ENCODE measurements at regions not wholly inside any gene's neighbourhood (a gene's known extent, or its start where the extent isn't known, plus 50 kb on each side); places are given as distances from the start of the nearest gene placed in this dataset.
"Not testable (repeated sequence)": the region's sequence is repeated elsewhere in the genome, so short reads cannot be mapped to it uniquely, and the experiment has no call there.

DNA sequence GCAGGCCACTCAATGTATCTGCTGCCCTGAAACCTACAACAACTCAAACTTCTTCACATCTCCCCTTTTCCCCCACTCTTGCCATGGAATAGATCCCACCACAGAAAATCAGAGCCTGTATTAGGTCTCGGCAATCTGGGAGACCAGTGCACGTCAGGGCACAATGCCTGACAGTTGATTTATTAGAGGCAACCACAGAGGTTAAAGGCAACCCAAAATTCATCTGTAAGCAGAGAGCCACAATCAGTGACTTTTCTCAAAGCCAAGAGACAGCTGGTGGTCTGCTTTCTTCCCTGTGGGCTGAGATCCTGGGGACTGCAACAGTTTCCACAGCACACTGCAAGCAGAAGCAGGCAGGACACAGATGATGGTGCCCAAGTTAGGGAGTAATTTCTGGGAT, 169.0 kb upstream of the NTF3 start:
- Mint-ChIP-seq H3K27ac (no peak overlapping the region), H3K4me1 (no peaks in the 10 kb centered on the region), H3K9me3 (no peaks in the 10 kb centered on the region), H3K4me3 (no peak overlapping the region), H3K27me3 (no peaks in the 10 kb centered on the region), H3K36me3 (no peaks in the 10 kb centered on the region)
- CTCF ChIA-PET, result no interaction called here
- no peak for DNase-seq

DNA sequence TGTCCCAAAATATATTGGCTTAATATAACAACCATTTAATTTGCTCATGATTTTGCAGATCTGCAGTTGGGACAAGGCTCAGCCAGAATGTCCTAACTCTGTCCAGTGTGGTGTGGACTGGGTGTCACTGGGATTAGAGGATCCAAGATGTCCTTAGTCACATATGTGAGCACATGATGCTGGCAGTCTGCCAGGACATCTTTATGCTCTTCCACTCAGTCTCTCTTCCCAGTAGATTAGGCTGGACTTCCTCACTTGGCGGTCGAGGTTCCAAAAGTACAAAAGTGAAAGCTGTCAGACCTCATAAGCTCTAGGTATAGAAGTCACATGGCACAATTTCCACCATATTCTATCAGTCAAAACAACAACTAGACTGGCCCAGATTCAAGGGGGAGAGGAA, 167.9 kb upstream of the NTF3 start:
- no peaks in the 10 kb centered on the region for H3K36me3 Mint-ChIP-seq
- no peak overlapping the region for H3K4me3 Mint-ChIP-seq
- no peak for DNase-seq
- H3K27ac Mint-ChIP-seq, result no peak overlapping the region
- H3K27me3 Mint-ChIP-seq, result no peaks in the 10 kb centered on the region
- CTCF ChIA-PET, result no interaction called here
- no peaks in the 10 kb centered on the region for H3K4me1 Mint-ChIP-seq
- no peaks in the 10 kb centered on the region for H3K9me3 Mint-ChIP-seq

DNA sequence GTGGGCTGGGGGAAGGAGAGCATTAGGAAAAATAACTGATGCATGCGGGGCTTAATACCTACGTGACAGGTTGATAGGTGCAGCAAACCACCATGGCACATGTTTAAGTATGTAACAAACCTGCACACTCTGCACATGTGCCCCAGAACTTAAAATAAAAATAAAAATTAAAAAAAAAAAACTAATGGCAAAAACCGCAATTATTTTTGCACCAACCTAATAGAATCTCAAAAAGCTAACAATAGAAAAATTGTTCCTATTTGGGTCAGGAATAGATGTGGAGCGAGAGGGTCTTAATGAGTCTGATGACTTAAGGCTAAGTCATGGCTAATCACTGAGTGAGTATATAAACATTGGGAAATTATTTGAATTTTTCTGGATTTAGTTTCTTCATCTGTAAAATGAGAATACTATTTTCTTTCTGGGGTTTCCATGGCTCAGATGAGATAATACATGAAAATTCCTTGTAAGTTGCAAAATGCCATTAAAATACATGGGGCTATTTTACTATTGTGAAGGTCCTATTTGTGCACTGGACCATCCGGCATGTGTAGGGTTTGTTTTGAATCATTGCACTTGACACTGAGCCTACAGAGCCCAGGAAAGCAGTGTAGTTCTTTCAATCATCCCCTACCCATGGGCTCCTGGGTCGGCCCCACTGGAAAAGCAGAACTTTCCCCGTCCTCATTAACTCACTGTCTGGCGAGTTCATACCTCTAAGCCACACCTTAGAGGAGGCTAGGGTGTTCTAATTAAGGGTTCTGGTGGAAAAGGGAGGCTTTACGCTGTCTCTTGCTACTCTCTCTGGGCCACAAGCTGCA, 164.1 kb upstream of the NTF3 start:
- Mint-ChIP-seq H3K9me3 (no peaks in the 10 kb centered on the region), H3K36me3 (no peaks in the 10 kb centered on the region), H3K4me3 (no peak overlapping the region), H3K27ac (no peak overlapping the region), H3K4me1 (no peaks in the 10 kb centered on the region), H3K27me3 (no peaks in the 10 kb centered on the region)
- CTCF ChIA-PET, result no interaction called here
- no peak for DNase-seq

GRCh38 chr12:5268424-5269210, 163.3 kb upstream of the NTF3 start:
- DNase-seq, result no peak
- Mint-ChIP-seq H3K27me3 (no peaks in the 10 kb centered on the region), H3K9me3 (no peaks in the 10 kb centered on the region), H3K36me3 (no peaks in the 10 kb centered on the region), H3K27ac (no peak overlapping the region), H3K4me3 (no peak overlapping the region), H3K4me1 (no peaks in the 10 kb centered on the region)
- CTCF ChIA-PET, result no interaction called here

- Mint-ChIP-seq H3K4me3 (no peak overlapping the region), H3K9me3 (no peaks in the 10 kb centered on the region), H3K36me3 (no peaks in the 10 kb centered on the region), H3K27me3 (no peaks in the 10 kb centered on the region), H3K4me1 (no peaks in the 10 kb centered on the region), H3K27ac (no peak overlapping the region)
- no peak for DNase-seq
- CTCF ChIA-PET, result no interaction called here
These were observed 162.1 kb upstream of the NTF3 start for GRCh38 chr12:5269846-5270245.

DNA sequence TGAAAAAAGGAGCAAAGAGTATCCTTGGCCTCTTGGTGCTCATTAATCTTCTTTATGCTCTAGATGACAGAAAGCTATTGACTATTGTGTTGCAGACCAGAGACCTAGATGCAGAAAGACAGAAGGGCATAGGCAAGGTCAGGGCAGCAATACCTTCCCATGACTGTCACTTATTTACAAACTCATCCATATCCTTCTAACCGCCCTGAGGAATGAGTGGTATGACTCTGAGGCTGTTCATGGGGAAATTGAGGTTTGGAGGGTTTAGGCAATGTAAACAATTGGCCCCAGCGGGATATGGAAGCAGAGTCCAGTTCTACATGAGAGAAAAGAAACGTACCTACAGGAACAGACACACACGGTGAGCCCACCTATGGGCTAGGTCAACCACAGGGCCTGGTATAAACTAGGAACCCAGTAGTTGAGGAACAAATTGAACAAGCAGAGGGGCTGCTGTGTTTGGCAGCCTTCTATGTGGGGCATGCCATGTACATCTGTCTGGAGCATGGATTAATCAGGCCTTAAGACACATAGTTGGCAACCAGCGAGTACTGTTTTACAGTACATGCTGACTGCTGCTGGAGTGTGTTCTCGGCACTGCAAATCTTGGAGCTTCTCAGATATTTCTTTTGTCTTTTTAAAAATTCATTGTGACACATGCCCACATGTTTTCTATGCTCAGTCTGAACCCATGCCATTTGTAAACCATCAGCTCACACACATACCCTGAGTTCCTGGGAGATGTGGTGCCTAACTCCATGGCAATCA, 159.7 kb upstream of the NTF3 start:
- Mint-ChIP-seq H3K27ac (no peak overlapping the region), H3K27me3 (no peaks in the 10 kb centered on the region), H3K4me3 (no peak overlapping the region), H3K4me1 (no peaks in the 10 kb centered on the region), H3K9me3 (no peaks in the 10 kb centered on the region), H3K36me3 (no peaks in the 10 kb centered on the region)
- DNase-seq, result no peak
- CTCF ChIA-PET, result no interaction called here

GRCh38 chr12:5273709-5274108, 158.2 kb upstream of the NTF3 start:
- no peaks in the 10 kb centered on the region for H3K4me1 Mint-ChIP-seq
- H3K27ac Mint-ChIP-seq, result no peak overlapping the region
- no peak for DNase-seq
- H3K9me3 Mint-ChIP-seq, result no peaks in the 10 kb centered on the region
- CTCF ChIA-PET, result no interaction called here
- H3K4me3 Mint-ChIP-seq, result no peak overlapping the region
- no peaks in the 10 kb centered on the region for H3K36me3 Mint-ChIP-seq
- H3K27me3 Mint-ChIP-seq, result no peaks in the 10 kb centered on the region

DNA sequence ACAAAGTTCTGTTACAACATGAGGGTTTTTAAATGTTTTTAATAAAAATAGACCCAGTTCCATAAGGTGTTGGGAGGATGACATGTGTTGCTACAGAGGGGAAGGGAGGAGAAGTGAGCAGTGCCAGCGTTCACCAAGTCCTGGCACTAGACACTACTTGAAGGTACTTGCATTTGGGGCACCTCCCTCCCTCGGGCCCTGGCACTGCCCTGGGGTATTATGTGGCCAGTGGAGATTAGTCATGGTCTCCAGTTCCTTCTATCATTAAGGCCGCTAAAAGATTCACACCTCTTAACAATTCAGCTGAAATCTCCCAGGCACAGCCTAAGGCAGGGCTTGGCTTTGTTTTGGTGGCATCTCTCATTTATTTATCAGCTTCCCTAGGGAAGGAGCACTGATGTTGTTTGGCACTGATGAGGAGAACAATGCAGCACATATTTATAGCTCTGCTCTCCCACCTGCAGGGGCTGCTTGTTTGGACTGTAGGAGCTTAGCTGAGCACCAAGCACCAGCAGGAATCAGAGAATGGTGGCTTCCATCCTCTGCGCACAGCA, 155.5 kb upstream of the NTF3 start:
- DNase-seq, result no peak
- CTCF ChIA-PET, result no interaction called here

GRCh38 chr12:5280086-5280485, 151.8 kb upstream of the NTF3 start:
- no peaks in the 10 kb centered on the region for H3K9me3 Mint-ChIP-seq
- H3K27me3 Mint-ChIP-seq, result no peaks in the 10 kb centered on the region
- H3K27ac Mint-ChIP-seq, result no peak overlapping the region
- H3K4me3 Mint-ChIP-seq, result no peak overlapping the region
- H3K4me1 Mint-ChIP-seq, result no peaks in the 10 kb centered on the region
- no peak for DNase-seq
- no peaks in the 10 kb centered on the region for H3K36me3 Mint-ChIP-seq
- CTCF ChIA-PET, result no interaction called here

More for the DNA sequence above, 155.5 kb upstream of the NTF3 start:
- Mint-ChIP-seq H3K27me3 (no peaks in the 10 kb centered on the region), H3K4me1 (no peaks in the 10 kb centered on the region), H3K27ac (no peak overlapping the region), H3K36me3 (no peaks in the 10 kb centered on the region), H3K9me3 (no peaks in the 10 kb centered on the region), H3K4me3 (no peak overlapping the region)

- H3K36me3 Mint-ChIP-seq, DNase-seq, H3K9me3 Mint-ChIP-seq, H3K27me3 Mint-ChIP-seq, CTCF ChIA-PET, H3K27ac Mint-ChIP-seq, H3K4me1 Mint-ChIP-seq, H3K4me3 Mint-ChIP-seq: not testable (repeated sequence)
These were observed 141.5 kb upstream of the NTF3 start for GRCh38 chr12:5290368-5290767.

GRCh38 chr12:5292651-5293050, 139.3 kb upstream of the NTF3 start:
- Mint-ChIP-seq H3K36me3 (no peaks in the 10 kb centered on the region), H3K27me3 (no peaks in the 10 kb centered on the region), H3K9me3 (no peaks in the 10 kb centered on the region), H3K27ac (no peak overlapping the region), H3K4me3 (no peak overlapping the region), H3K4me1 (no peaks in the 10 kb centered on the region)
- no peak for DNase-seq
- CTCF ChIA-PET, result interaction anchor here (2.1 kb wide), 1 partner anchor 8 kb away, joined by 4 read pairs; no protein-coding TSS in a partner anchor

GRCh38 chr12:5293773-5294172, 138.1 kb upstream of the NTF3 start:
- Mint-ChIP-seq H3K9me3 (no peaks in the 10 kb centered on the region), H3K27me3 (no peaks in the 10 kb centered on the region), H3K4me3 (no peak overlapping the region), H3K4me1 (no peaks in the 10 kb centered on the region), H3K27ac (no peak overlapping the region), H3K36me3 (no peaks in the 10 kb centered on the region)
- no peak for DNase-seq
- CTCF ChIA-PET, result no interaction called here

DNA sequence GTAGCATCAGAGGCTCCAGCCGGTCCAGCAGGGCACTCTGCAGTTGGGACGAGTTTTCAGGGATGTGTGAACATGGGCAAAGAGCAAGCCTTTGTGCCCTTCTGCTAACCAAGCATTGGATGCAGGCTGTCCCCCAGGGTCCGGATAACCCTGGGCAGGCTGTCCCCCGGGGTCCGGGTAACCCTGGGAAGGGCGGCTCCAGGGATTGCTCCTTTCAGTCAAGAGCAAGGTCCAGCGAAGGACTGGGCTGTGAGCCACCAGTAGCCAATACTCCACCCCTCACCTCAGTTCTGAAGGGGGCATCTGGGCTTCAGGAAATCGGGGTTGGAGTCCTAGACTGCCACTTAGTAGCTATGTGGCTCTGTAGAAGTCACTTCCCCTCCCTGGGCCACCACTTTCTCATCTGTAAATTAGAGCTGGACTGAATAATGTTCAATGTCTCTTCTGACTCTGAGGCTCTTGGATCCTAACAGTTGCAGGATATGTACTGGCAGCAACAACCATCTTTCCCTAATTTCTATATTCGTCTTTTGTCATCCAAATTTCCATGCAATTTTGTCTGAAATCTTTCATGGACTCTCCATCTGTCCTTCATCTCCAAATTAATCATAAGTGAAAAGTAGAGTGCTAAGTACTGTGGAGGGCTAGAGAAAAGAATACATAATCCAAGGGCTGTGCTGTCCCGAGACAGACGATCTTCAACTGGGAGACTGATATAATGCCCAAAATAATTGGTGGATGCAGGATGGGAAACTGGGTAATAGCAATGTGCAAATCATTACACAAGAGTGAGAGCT, 137.4 kb upstream of the NTF3 start:
- no peak overlapping the region for H3K4me3 Mint-ChIP-seq
- no peak for DNase-seq

GRCh38 chr12:5295151-5295550, 136.8 kb upstream of the NTF3 start:
- Mint-ChIP-seq H3K4me3 (no peak overlapping the region), H3K27me3 (no peaks in the 10 kb centered on the region), H3K9me3 (no peaks in the 10 kb centered on the region)

More for the DNA sequence above, 137.4 kb upstream of the NTF3 start:
- Mint-ChIP-seq H3K27ac (no peak overlapping the region), H3K36me3 (no peaks in the 10 kb centered on the region), H3K4me1 (no peaks in the 10 kb centered on the region), H3K9me3 (no peaks in the 10 kb centered on the region), H3K27me3 (no peaks in the 10 kb centered on the region)
- CTCF ChIA-PET, result no interaction called here

More at GRCh38 chr12:5295151-5295550, 136.8 kb upstream of the NTF3 start:
- Mint-ChIP-seq H3K36me3 (no peaks in the 10 kb centered on the region), H3K27ac (no peak overlapping the region), H3K4me1 (no peaks in the 10 kb centered on the region)
- no peak for DNase-seq
- CTCF ChIA-PET, result no interaction called here
